Upper lobe of right lung (tissue), 1 donor: ENCODE measurements at regions not wholly inside any gene's neighbourhood (a gene's known extent, or its start where the extent isn't known, plus 50 kb on each side); places are given as distances from the start of the nearest gene placed in this dataset.

Experiments
- ATAC-seq: fragments of 200-7000 bp; cut with Tn5 transposase; one replicate; pipeline ENCODE4 v1.9.1; 2020; ENCODE audit warnings: mild to moderate bottlenecking, moderate library complexity
- DNase-seq: peaks from one replicate; pipeline ENCODE4 v3.0.0-alpha.2; 2020
- H3K27ac ChIP-seq: fragments of 200-600 bp; one replicate; pipeline ENCODE4 v1.8.0; 2022
- H3K27me3 ChIP-seq: fragments of 200-600 bp; one replicate; pipeline ENCODE4 v1.8.0; 2022; ENCODE audit warnings: mild to moderate bottlenecking
- H3K36me3 ChIP-seq: fragments of 200-600 bp; one replicate; pipeline ENCODE4 v1.8.0; 2022
- H3K4me1 ChIP-seq: fragments of 200-600 bp; one replicate; pipeline ENCODE4 v1.8.0; 2022
- H3K4me3 ChIP-seq: fragments of 200-600 bp; one replicate; pipeline ENCODE4 v1.8.0; 2022; ENCODE audit warnings: mild to moderate bottlenecking
- H3K9me3 ChIP-seq: fragments of 200-600 bp; one replicate; pipeline ENCODE4 v1.8.0; 2022
- CTCF ChIP-seq: fragments of 200-600 bp; IDR thresholded peaks from one replicate; pipeline ENCODE4 v1.8.0; 2022; ENCODE audit warnings: antibody characterized with exemption
- intact Hi-C: fragments of 100-400 bp; cut with DNase I; formaldehyde crosslinking; loops from one replicate; pipeline ENCODE4 v1.11.0; 2022
- donor health status: DM: no; HTN: yes; CAD: no; lungs with severe emphysema.

- Histone ChIP-seq H3K27ac (no peak overlapping the region), H3K36me3 (no peaks in the 10 kb centered on the region), H3K9me3 (no peaks in the 10 kb centered on the region), H3K4me3 (no peak overlapping the region), H3K4me1 (no peaks in the 10 kb centered on the region), H3K27me3 (no peaks in the 10 kb centered on the region)
- intact Hi-C loops, result no loop called here
- ATAC-seq (peak; percentile 61), DNase-seq (no peak)
- no peak for TF ChIP-seq CTCF
Measured at GRCh38 chr14:40072175-40072574, 639.9 kb upstream of the FBXO33 start.

- no peak for TF ChIP-seq CTCF
- H3K36me3 ChIP-seq, result no peaks in the 10 kb centered on the region
- H3K27me3 ChIP-seq, result no peaks in the 10 kb centered on the region
- intact Hi-C loops, result no loop called here
- ATAC-seq (no peak), DNase-seq (no peak)
- H3K27ac ChIP-seq, result no peak overlapping the region
- no peaks in the 10 kb centered on the region for H3K4me1 ChIP-seq
- H3K4me3 ChIP-seq, result no peak overlapping the region
- no peaks in the 10 kb centered on the region for H3K9me3 ChIP-seq
Measured at GRCh38 chr14:40058901-40059897, 627.0 kb upstream of the FBXO33 start.

GRCh38 chr14:40053416-40053815 is 621.2 kb upstream of the FBXO33 start:
- Histone ChIP-seq H3K9me3 (no peaks in the 10 kb centered on the region), H3K27me3 (no peaks in the 10 kb centered on the region), H3K4me1 (no peaks in the 10 kb centered on the region), H3K27ac (no peak overlapping the region), H3K4me3 (no peak overlapping the region), H3K36me3 (no peaks in the 10 kb centered on the region)
- DNase-seq, result no peak
- no peak for ATAC-seq
- intact Hi-C loops, result no loop called here
- TF ChIP-seq CTCF, result no peak

GRCh38 chr14:40028991-40029390 is 596.8 kb upstream of the FBXO33 start:
- intact Hi-C loops, result no loop called here
- Histone ChIP-seq H3K4me3 (no peak overlapping the region), H3K9me3 (no peaks in the 10 kb centered on the region), H3K27ac (no peak overlapping the region), H3K36me3 (no peaks in the 10 kb centered on the region), H3K27me3 (no peaks in the 10 kb centered on the region), H3K4me1 (no peaks in the 10 kb centered on the region)
- ATAC-seq, result no peak
- no peak for TF ChIP-seq CTCF
- DNase-seq, result no peak

- H3K27me3 ChIP-seq, result no peaks in the 10 kb centered on the region
- DNase-seq (no peak), ATAC-seq (no peak)
- no peaks in the 10 kb centered on the region for H3K4me1 ChIP-seq
- no peaks in the 10 kb centered on the region for H3K36me3 ChIP-seq
- H3K4me3 ChIP-seq, result no peak overlapping the region
- H3K27ac ChIP-seq, result no peak overlapping the region
- TF ChIP-seq CTCF, result no peak
- no peaks in the 10 kb centered on the region for H3K9me3 ChIP-seq
- intact Hi-C loops, result no loop called here
Measured at GRCh38 chr14:40025101-40025500, 592.9 kb upstream of the FBXO33 start.
